ENCODE measurements at regions not wholly inside any gene's neighbourhood (a gene's known extent, or its start where the extent isn't known, plus 50 kb on each side); places are given as distances from the start of the nearest gene placed in this dataset.
"Not testable (repeated sequence)": the region's sequence is repeated elsewhere in the genome, so short reads cannot be mapped to it uniquely, and the experiment has no call there.

- H3K27me3 ChIP-seq (ENCODE audit: insufficient read depth, low read length); RAD21 ChIA-PET (ENCODE audit: low non-redundant PET in 1 of 2, low total read pairs in 2 of 2, uncharacterized antibody in 2 of 2, unreplicated experiment in 2 of 2); H3K9ac ChIP-seq (ENCODE audit: low read length); ATAC-seq; H3K9me2 ChIP-seq (ENCODE audit: insufficient read depth); H3K36me3 ChIP-seq (ENCODE audit: control insufficient read depth in 1 of 2, insufficient read depth in 2 of 2, low read length in 2 of 2); DNase-seq (ENCODE audit: low read depth, low spot score); H3K4me3 ChIP-seq (replicated peaks in 1 of 2; ENCODE audit: low read depth in 1 of 2, low read length in 2 of 2); intact Hi-C loops (cut with micrococcal nuclease); H3K4me2 ChIP-seq (ENCODE audit: low read length); H3K79me2 ChIP-seq (ENCODE audit: insufficient read depth, low read length); CTCF ChIA-PET; H3K4me1 ChIP-seq (ENCODE audit: control insufficient read depth in 1 of 2, insufficient read depth in 2 of 2, low read length in 2 of 2); H3K9me3 ChIP-seq (ENCODE audit: control insufficient read depth in 1 of 2, insufficient read depth in 1 of 2, low read depth in 1 of 2, low read length in 2 of 2); H2AFZ ChIP-seq (ENCODE audit: low read depth, low read length, poor library complexity, severe bottlenecking); BruUV-seq (replicated peaks); H4K20me1 ChIP-seq (ENCODE audit: insufficient read depth); H3K27ac ChIP-seq (ENCODE audit: low read depth, low read length); POLR2A ChIA-PET: not testable (repeated sequence)
Observed at GRCh38 chr10:124319520-124319919, 99.2 kb downstream of the OAT start.

DNA sequence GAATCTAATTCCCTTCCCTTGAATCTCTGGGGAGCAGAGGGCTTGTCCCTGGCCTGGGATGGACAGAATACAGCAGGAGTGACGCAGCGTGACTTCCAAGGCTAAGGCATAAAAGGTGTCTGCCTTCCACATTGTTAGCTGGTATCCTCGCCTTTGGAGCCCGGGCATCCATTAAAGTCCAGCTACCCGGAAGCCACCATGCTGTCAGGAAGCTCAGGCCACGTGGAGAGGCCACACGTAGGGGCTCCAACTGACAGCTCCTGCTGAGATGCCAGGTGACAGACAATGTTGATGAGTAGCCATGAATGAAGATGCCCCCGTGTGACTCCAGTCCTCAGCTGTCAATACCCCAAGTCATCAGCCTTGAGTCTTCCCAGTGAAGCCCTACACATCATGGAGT is 99.9 kb downstream of the OAT start:
- POLR2A ChIA-PET, result no interaction called here
- no peak for DNase-seq (ENCODE audit: low read depth, low spot score)
- RAD21 ChIA-PET (ENCODE audit: low non-redundant PET in 1 of 2, low total read pairs in 2 of 2, uncharacterized antibody in 2 of 2, unreplicated experiment in 2 of 2), result no interaction called here

GRCh38 chr10:124318076-124318475 is 100.6 kb downstream of the OAT start:
- Histone ChIP-seq H3K36me3 (ENCODE audit: control insufficient read depth in 1 of 2, insufficient read depth in 2 of 2, low read length in 2 of 2) (no peaks in the 10 kb centered on the region), H3K9me2 (ENCODE audit: insufficient read depth) (no peaks in the 10 kb centered on the region), H4K20me1 (ENCODE audit: insufficient read depth) (no peaks in the 10 kb centered on the region), H3K4me1 (ENCODE audit: control insufficient read depth in 1 of 2, insufficient read depth in 2 of 2, low read length in 2 of 2) (no peaks in the 10 kb centered on the region), H3K27ac (ENCODE audit: low read depth, low read length) (no peak overlapping the region), H3K79me2 (ENCODE audit: insufficient read depth, low read length) (no peaks in the 10 kb centered on the region), H2AFZ (ENCODE audit: low read depth, low read length, poor library complexity, severe bottlenecking) (no peak overlapping the region), H3K9ac (ENCODE audit: low read length) (no peak overlapping the region), H3K9me3 (ENCODE audit: control insufficient read depth in 1 of 2, insufficient read depth in 1 of 2, low read depth in 1 of 2, low read length in 2 of 2) (no peaks in the 10 kb centered on the region), H3K4me2 (ENCODE audit: low read length) (no peak overlapping the region), H3K4me3 (replicated peaks in 1 of 2; ENCODE audit: low read depth in 1 of 2, low read length in 2 of 2) (no peak overlapping the region), H3K27me3 (ENCODE audit: insufficient read depth, low read length) (no peaks in the 10 kb centered on the region)
- RAD21 ChIA-PET (ENCODE audit: low non-redundant PET in 1 of 2, low total read pairs in 2 of 2, uncharacterized antibody in 2 of 2, unreplicated experiment in 2 of 2), result no interaction called here
- BruUV-seq (replicated peaks), result no TSS peak
- ATAC-seq (no peak), DNase-seq (ENCODE audit: low read depth, low spot score) (no peak)
- intact Hi-C loops (cut with micrococcal nuclease), result no loop called here
- TF ChIP-seq, protein P1, sequence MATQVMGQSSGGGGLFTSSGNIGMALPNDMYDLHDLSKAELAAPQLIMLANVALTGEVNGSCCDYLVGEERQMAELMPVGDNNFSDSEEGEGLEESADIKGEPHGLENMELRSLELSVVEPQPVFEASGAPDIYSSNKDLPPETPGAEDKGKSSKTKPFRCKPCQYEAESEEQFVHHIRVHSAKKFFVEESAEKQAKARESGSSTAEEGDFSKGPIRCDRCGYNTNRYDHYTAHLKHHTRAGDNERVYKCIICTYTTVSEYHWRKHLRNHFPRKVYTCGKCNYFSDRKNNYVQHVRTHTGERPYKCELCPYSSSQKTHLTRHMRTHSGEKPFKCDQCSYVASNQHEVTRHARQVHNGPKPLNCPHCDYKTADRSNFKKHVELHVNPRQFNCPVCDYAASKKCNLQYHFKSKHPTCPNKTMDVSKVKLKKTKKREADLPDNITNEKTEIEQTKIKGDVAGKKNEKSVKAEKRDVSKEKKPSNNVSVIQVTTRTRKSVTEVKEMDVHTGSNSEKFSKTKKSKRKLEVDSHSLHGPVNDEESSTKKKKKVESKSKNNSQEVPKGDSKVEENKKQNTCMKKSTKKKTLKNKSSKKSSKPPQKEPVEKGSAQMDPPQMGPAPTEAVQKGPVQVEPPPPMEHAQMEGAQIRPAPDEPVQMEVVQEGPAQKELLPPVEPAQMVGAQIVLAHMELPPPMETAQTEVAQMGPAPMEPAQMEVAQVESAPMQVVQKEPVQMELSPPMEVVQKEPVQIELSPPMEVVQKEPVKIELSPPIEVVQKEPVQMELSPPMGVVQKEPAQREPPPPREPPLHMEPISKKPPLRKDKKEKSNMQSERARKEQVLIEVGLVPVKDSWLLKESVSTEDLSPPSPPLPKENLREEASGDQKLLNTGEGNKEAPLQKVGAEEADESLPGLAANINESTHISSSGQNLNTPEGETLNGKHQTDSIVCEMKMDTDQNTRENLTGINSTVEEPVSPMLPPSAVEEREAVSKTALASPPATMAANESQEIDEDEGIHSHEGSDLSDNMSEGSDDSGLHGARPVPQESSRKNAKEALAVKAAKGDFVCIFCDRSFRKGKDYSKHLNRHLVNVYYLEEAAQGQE (IDR thresholded peaks at IDR 0.05; ENCODE audit: low read depth), result no peak
- no peak for TF ChIP-seq CTCF (IDR thresholded peaks at IDR 0.05 in 2 of 3, conservative IDR thresholded peaks at IDR 0.05 in 1 of 3; ENCODE audit: borderline replicate concordance in 1 of 3, insufficient read depth in 1 of 3, low read depth in 2 of 3, low read length in 2 of 3)
- no peak for TF ChIP-seq JUND (IDR thresholded peaks at IDR 0.05)
- TF ChIP-seq ATF3 (IDR thresholded peaks at IDR 0.05), result no peak
- TF ChIP-seq CBX3 (IDR thresholded peaks at IDR 0.05; ENCODE audit: low read depth), result no peak
- TF ChIP-seq, protein P2, sequence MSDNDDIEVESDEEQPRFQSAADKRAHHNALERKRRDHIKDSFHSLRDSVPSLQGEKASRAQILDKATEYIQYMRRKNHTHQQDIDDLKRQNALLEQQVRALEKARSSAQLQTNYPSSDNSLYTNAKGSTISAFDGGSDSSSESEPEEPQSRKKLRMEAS (IDR thresholded peaks at IDR 0.05), result no peak
- TF ChIP-seq SIN3A (IDR thresholded peaks at IDR 0.05; ENCODE audit: low read depth), result no peak
- no peak for TF ChIP-seq ZFX (IDR thresholded peaks at IDR 0.05)
- POLR2A ChIA-PET, result no interaction called here
- CTCF ChIA-PET, result no interaction called here

More for the DNA sequence above, 99.9 kb downstream of the OAT start:
- Histone ChIP-seq H3K9me2 (ENCODE audit: insufficient read depth) (no peaks in the 10 kb centered on the region), H3K27me3 (ENCODE audit: insufficient read depth, low read length) (no peaks in the 10 kb centered on the region), H3K4me3 (replicated peaks in 1 of 2; ENCODE audit: low read depth in 1 of 2, low read length in 2 of 2) (no peak overlapping the region), H3K4me1 (ENCODE audit: control insufficient read depth in 1 of 2, insufficient read depth in 2 of 2, low read length in 2 of 2) (no peaks in the 10 kb centered on the region), H3K9ac (ENCODE audit: low read length) (no peak overlapping the region), H3K4me2 (ENCODE audit: low read length) (no peak overlapping the region), H3K9me3 (ENCODE audit: control insufficient read depth in 1 of 2, insufficient read depth in 1 of 2, low read depth in 1 of 2, low read length in 2 of 2) (no peaks in the 10 kb centered on the region), H2AFZ (ENCODE audit: low read depth, low read length, poor library complexity, severe bottlenecking) (no peak overlapping the region), H3K79me2 (ENCODE audit: insufficient read depth, low read length) (no peaks in the 10 kb centered on the region), H4K20me1 (ENCODE audit: insufficient read depth) (no peaks in the 10 kb centered on the region), H3K27ac (ENCODE audit: low read depth, low read length) (no peak overlapping the region), H3K36me3 (ENCODE audit: control insufficient read depth in 1 of 2, insufficient read depth in 2 of 2, low read length in 2 of 2) (no peaks in the 10 kb centered on the region)
- ATAC-seq, result no peak
- CTCF ChIA-PET, result no interaction called here
- intact Hi-C loops (cut with micrococcal nuclease), result no loop called here
- BruUV-seq (replicated peaks), result no TSS peak
- no peak for TF ChIP-seq ELF1 (IDR thresholded peaks at IDR 0.05; ENCODE audit: borderline replicate concordance, low read depth)
- no peak for TF ChIP-seq EZH2 (IDR thresholded peaks at IDR 0.05)
